Fibroblast of the aortic adventitia (primary cell): ENCODE measurements at regions not wholly inside any gene's neighbourhood (a gene's known extent, or its start where the extent isn't known, plus 50 kb on each side); places are given as distances from the start of the nearest gene placed in this dataset.
"Not testable (repeated sequence)": the region's sequence is repeated elsewhere in the genome, so short reads cannot be mapped to it uniquely, and the experiment has no call there.

Experiments
- DNase-seq: peaks from one replicate; pipeline ENCODE4 v3.0.0-alpha.2; 2010; ENCODE audit warnings: low read depth
- H3K4me3 ChIP-seq: 2 replicates; pipeline ENCODE4 v1.5.1; 2011; ENCODE audit warnings: low read depth, mild to moderate bottlenecking, control low read depth, low read length, moderate library complexity
- TF ChIP-seq, protein P1 (sequence below): IDR thresholded peaks from 2 replicates; pipeline ENCODE4 v1.5.1; 2011; ENCODE audit warnings: mild to moderate bottlenecking, low read length, control low read depth, inconsistent platforms; ENCODE audit not compliant: insufficient read depth

GRCh38 chr13:108069521-108070210 lies 145.7 kb downstream of the LIG4 start:
- H3K4me3 ChIP-seq: no peak overlapping the region
- no peak for DNase-seq
- TF ChIP-seq, protein P1, sequence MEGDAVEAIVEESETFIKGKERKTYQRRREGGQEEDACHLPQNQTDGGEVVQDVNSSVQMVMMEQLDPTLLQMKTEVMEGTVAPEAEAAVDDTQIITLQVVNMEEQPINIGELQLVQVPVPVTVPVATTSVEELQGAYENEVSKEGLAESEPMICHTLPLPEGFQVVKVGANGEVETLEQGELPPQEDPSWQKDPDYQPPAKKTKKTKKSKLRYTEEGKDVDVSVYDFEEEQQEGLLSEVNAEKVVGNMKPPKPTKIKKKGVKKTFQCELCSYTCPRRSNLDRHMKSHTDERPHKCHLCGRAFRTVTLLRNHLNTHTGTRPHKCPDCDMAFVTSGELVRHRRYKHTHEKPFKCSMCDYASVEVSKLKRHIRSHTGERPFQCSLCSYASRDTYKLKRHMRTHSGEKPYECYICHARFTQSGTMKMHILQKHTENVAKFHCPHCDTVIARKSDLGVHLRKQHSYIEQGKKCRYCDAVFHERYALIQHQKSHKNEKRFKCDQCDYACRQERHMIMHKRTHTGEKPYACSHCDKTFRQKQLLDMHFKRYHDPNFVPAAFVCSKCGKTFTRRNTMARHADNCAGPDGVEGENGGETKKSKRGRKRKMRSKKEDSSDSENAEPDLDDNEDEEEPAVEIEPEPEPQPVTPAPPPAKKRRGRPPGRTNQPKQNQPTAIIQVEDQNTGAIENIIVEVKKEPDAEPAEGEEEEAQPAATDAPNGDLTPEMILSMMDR: no peak

DNA sequence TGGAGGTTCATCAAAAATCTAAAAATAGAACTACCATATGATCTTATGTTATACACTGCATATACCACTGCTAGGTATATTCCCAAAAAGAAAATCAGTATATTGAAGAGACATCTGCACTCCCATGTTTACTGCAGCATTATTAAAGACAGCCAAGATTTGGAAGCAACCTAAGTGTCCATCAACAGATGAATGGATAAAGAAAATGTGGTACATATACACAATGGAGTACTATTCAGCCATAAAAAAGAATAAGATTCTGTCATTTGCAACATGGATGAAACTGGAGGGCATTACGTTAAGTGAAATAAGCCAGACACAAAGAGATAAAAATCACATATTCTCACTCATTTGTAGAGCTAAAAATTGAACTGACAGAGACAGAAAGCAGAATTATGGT lies 151.0 kb downstream of the LIG4 start:
- H3K4me3 ChIP-seq, DNase-seq: not testable (repeated sequence)

- TF ChIP-seq, protein P1: no peak
- DNase-seq: no peak
- no peak overlapping the region for H3K4me3 ChIP-seq
Measured at GRCh38 chr13:108060111-108060510, 155.2 kb downstream of the LIG4 start.

DNA sequence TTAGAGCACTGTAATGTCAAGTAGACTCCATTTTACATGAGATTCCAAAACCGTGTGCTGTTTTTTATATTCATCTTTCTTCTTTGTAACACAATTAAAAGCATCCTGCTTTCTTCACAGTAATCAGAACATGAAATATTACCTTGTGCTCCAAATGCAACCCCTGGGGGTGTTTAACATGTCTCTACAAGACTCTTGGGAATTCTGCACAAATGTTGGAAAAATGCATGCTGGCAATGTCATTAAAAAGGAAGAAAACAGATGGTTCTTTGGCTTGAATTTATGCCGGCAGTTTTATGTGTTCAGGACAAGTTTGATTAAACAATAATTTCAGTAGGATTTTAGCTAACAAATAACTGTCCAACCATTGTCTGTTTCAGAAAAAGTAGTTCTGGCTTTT lies 159.1 kb downstream of the LIG4 start:
- TF ChIP-seq, protein P1: no peak
- H3K4me3 ChIP-seq: no peak overlapping the region
- DNase-seq: no peak

- TF ChIP-seq, protein P1: no peak
- no peak overlapping the region for H3K4me3 ChIP-seq
- DNase-seq: no peak
Measured at GRCh38 chr13:108049211-108049610, 166.1 kb downstream of the LIG4 start.

DNA sequence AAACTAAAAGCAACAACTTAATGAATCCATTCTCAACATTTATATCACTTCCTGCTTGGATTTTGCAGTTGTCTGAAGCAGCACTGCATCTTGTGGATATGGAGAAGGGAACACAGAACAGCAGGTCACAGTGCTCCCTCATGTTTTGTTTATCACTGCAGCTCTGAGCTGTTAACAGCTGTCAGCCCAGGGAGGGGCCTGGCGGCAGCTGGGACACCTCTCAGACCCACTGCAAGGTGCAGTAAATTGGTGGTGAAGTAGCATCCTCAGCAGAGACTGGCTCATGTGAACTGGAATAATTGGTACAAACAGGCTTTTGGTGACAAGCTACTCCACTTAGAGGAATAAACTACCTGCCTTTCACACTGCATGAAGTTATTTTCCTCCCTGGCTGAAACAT lies 170.4 kb downstream of the LIG4 start:
- no peak overlapping the region for H3K4me3 ChIP-seq
- TF ChIP-seq, protein P1: no peak

GRCh38 chr13:108042866-108043265 lies 172.5 kb downstream of the LIG4 start:
- DNase-seq, H3K4me3 ChIP-seq: not testable (repeated sequence)

More for the DNA sequence above, 170.4 kb downstream of the LIG4 start:
- DNase-seq: no peak

DNA sequence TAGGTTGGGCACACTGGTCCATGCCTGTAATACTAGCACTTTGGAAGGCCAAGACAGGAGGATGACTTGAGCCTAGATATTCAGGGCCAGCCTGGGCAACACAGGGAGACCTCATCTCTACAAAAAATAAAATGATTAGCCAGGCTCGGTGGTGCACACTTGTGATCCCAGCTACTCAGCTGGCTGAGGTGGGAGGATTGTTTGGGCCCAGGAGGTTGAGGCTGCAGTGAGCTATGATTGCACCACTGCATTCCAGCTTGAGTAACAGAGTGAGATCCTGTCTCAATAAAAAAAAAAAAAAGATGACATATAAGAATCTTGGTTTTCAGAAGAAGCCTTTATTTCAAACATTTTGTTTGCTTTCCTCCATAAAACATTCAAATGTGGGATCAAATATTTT lies 178.0 kb downstream of the LIG4 start:
- no peak for DNase-seq
- H3K4me3 ChIP-seq: no peak overlapping the region
- TF ChIP-seq, protein P1: no peak
